ENCODE measurements at regions not wholly inside any gene's neighbourhood (a gene's known extent, or its start where the extent isn't known, plus 50 kb on each side); places are given as distances from the start of the nearest gene placed in this dataset.
"Not testable (repeated sequence)": the region's sequence is repeated elsewhere in the genome, so short reads cannot be mapped to it uniquely, and the experiment has no call there.

- H3K36me3 Mint-ChIP-seq, result no peaks in the 10 kb centered on the region
- no peak for ATAC-seq (ENCODE audit: low read depth in 2 of 2)
- DNase-seq, result no peak
- peaks cover 0 to 3% (median 0%) of the 10 kb centered on the region in 3 donors for H3K4me1 Mint-ChIP-seq
- H3K27ac Mint-ChIP-seq, result no peak overlapping the region
- H3K4me3 Mint-ChIP-seq, result no peak overlapping the region
- H3K27me3 Mint-ChIP-seq, result no peaks in the 10 kb centered on the region
- peaks cover 0 to 17% (median 4%) of the 10 kb centered on the region in 7 donors for H3K9me3 Mint-ChIP-seq
Measured at GRCh38 chrX:16067886-16068515, 55.4 kb upstream of the GRPR start.

GRCh38 chrX:16063921-16064320 is 59.4 kb upstream of the GRPR start:
- Mint-ChIP-seq H3K9me3 (peaks cover 0 to 7% (median under 1%) of the 10 kb centered on the region in 7 donors), H3K4me3 (no peak overlapping the region), H3K27ac (no peak overlapping the region), H3K4me1 (peaks cover 3 to 9% (median 5%) of the 10 kb centered on the region in 3 donors), H3K36me3 (no peaks in the 10 kb centered on the region), H3K27me3 (no peaks in the 10 kb centered on the region)
- no peak for ATAC-seq (ENCODE audit: low read depth in 2 of 2)
- no peak for DNase-seq

GRCh38 chrX:16063141-16063540 is 60.2 kb upstream of the GRPR start:
- peaks cover 0 to 12% (median 2%) of the 10 kb centered on the region in 7 donors for H3K9me3 Mint-ChIP-seq
- H3K27me3 Mint-ChIP-seq, result no peaks in the 10 kb centered on the region
- no peak overlapping the region for H3K4me3 Mint-ChIP-seq
- DNase-seq (no peak), ATAC-seq (ENCODE audit: low read depth in 2 of 2) (no peak)
- H3K4me1 Mint-ChIP-seq, result peaks cover 3 to 9% (median 5%) of the 10 kb centered on the region in 3 donors
- H3K36me3 Mint-ChIP-seq, result no peaks in the 10 kb centered on the region
- peak overlapping the region in 1 of 6 donors; percentile 29 for H3K27ac Mint-ChIP-seq

GRCh38 chrX:16061296-16061695 is 62.1 kb upstream of the GRPR start:
- no peak overlapping the region for H3K4me3 Mint-ChIP-seq
- peaks cover 0 to 9% (median 5%) of the 10 kb centered on the region in 3 donors for H3K4me1 Mint-ChIP-seq
- no peak overlapping the region for H3K27ac Mint-ChIP-seq
- H3K27me3 Mint-ChIP-seq, result no peaks in the 10 kb centered on the region
- DNase-seq, result no peak
- peaks cover 0 to 12% (median 2%) of the 10 kb centered on the region in 7 donors for H3K9me3 Mint-ChIP-seq
- no peaks in the 10 kb centered on the region for H3K36me3 Mint-ChIP-seq
- ATAC-seq (ENCODE audit: low read depth in 2 of 2), result no peak

GRCh38 chrX:16060252-16060651 is 63.1 kb upstream of the GRPR start:
- Mint-ChIP-seq H3K36me3 (no peaks in the 10 kb centered on the region), H3K4me1 (peaks cover 0 to 9% (median 5%) of the 10 kb centered on the region in 3 donors), H3K27me3 (no peaks in the 10 kb centered on the region), H3K9me3 (peaks cover 0 to 12% (median 2%) of the 10 kb centered on the region in 7 donors), H3K27ac (peak overlapping the region in 1 of 6 donors; percentile 39), H3K4me3 (no peak overlapping the region)
- no peak for ATAC-seq (ENCODE audit: low read depth in 2 of 2)
- no peak for DNase-seq

GRCh38 chrX:16049126-16049525 is 74.2 kb upstream of the GRPR start:
- not testable (repeated sequence) for DNase-seq; H3K27ac Mint-ChIP-seq; H3K4me1 Mint-ChIP-seq; H3K4me3 Mint-ChIP-seq; ATAC-seq (ENCODE audit: low read depth in 2 of 2); H3K36me3 Mint-ChIP-seq
- Mint-ChIP-seq H3K9me3 (peaks cover 2 to 17% (median 11%) of the 10 kb centered on the region in 7 donors), H3K27me3 (peaks cover 0 to 28% (median 7%) of the 10 kb centered on the region in 3 donors)

GRCh38 chrX:16042980-16043379 is 80.4 kb upstream of the GRPR start:
- no peak overlapping the region for H3K4me3 Mint-ChIP-seq
- no peak for DNase-seq
- no peaks in the 10 kb centered on the region for H3K36me3 Mint-ChIP-seq
- H3K27ac Mint-ChIP-seq, result no peak overlapping the region
- H3K4me1 Mint-ChIP-seq, result peaks cover 14 to 24% (median 19%) of the 10 kb centered on the region in 3 donors
- peaks cover 0 to 3% (median 0%) of the 10 kb centered on the region in 7 donors for H3K9me3 Mint-ChIP-seq
- peaks cover 0 to 22% (median 7%) of the 10 kb centered on the region in 3 donors for H3K27me3 Mint-ChIP-seq
- ATAC-seq (ENCODE audit: low read depth in 2 of 2), result no peak

- H3K4me3 Mint-ChIP-seq, result peak overlapping the region in 3 of 8 donors; percentile 2 to 56 (median 27)
- peaks cover 14 to 24% (median 19%) of the 10 kb centered on the region in 3 donors for H3K4me1 Mint-ChIP-seq
- peaks cover 0 to 8% (median 0%) of the 10 kb centered on the region in 3 donors for H3K27me3 Mint-ChIP-seq
- H3K9me3 Mint-ChIP-seq, result peaks cover 0 to 8% (median 4%) of the 10 kb centered on the region in 7 donors
- H3K36me3 Mint-ChIP-seq, result peaks cover 0 to 14% of the 10 kb centered on the region in 2 donors
- DNase-seq (no peak), ATAC-seq (ENCODE audit: low read depth in 2 of 2) (peak in 1 of 2 donors; percentile 61)
- H3K27ac Mint-ChIP-seq, result peak overlapping the region in 3 of 6 donors; percentile 5 to 33 (median 32)
Measured at GRCh38 chrX:16039834-16040233, 83.5 kb upstream of the GRPR start.

- Mint-ChIP-seq H3K27ac (peak overlapping the region in 3 of 6 donors; percentile 32 to 36 (median 32)), H3K4me3 (peak overlapping the region in 3 of 8 donors; percentile 8 to 56 (median 13)), H3K27me3 (peaks cover 0 to 5% (median 0%) of the 10 kb centered on the region in 3 donors), H3K9me3 (peaks cover 0 to 5% (median 4%) of the 10 kb centered on the region in 7 donors), H3K4me1 (peaks cover 14 to 24% (median 19%) of the 10 kb centered on the region in 3 donors), H3K36me3 (peaks cover 0 to 14% of the 10 kb centered on the region in 2 donors)
- no peak for ATAC-seq (ENCODE audit: low read depth in 2 of 2)
- DNase-seq, result no peak
Measured at GRCh38 chrX:16039363-16039762, 84.0 kb upstream of the GRPR start.

- H3K27me3 Mint-ChIP-seq, result peaks cover 0 to 12% (median 0%) of the 10 kb centered on the region in 3 donors
- peaks cover 0 to 7% (median 5%) of the 10 kb centered on the region in 7 donors for H3K9me3 Mint-ChIP-seq
- ATAC-seq (ENCODE audit: low read depth in 2 of 2) (no peak), DNase-seq (no peak)
- no peak overlapping the region for H3K4me3 Mint-ChIP-seq
- H3K36me3 Mint-ChIP-seq, result peaks cover 0 to 14% of the 10 kb centered on the region in 2 donors
- peak overlapping the region in 1 of 6 donors; percentile 5 for H3K27ac Mint-ChIP-seq
- H3K4me1 Mint-ChIP-seq, result peaks cover 4 to 9% (median 6%) of the 10 kb centered on the region in 3 donors
Measured at GRCh38 chrX:16033331-16033730, 90.0 kb upstream of the GRPR start.

GRCh38 chrX:16028576-16028975 is 94.8 kb upstream of the GRPR start:
- no peak for ATAC-seq (ENCODE audit: low read depth in 2 of 2)
- DNase-seq, result no peak
- H3K4me1 Mint-ChIP-seq, result peaks cover 4 to 9% (median 6%) of the 10 kb centered on the region in 3 donors
- H3K36me3 Mint-ChIP-seq, result no peaks in the 10 kb centered on the region
- H3K27ac Mint-ChIP-seq, result peak overlapping the region in 1 of 6 donors; percentile 29
- peaks cover 0 to 5% (median 0%) of the 10 kb centered on the region in 7 donors for H3K9me3 Mint-ChIP-seq
- H3K27me3 Mint-ChIP-seq, result peaks cover 0 to 8% (median 0%) of the 10 kb centered on the region in 3 donors
- no peak overlapping the region for H3K4me3 Mint-ChIP-seq

GRCh38 chrX:16023790-16024734 is 99.3 kb upstream of the GRPR start:
- H3K9me3 Mint-ChIP-seq, result peaks cover 0 to 4% (median 0%) of the 10 kb centered on the region in 7 donors
- H3K27ac Mint-ChIP-seq, result no peak overlapping the region
- DNase-seq (no peak), ATAC-seq (ENCODE audit: low read depth in 2 of 2) (no peak)
- H3K4me3 Mint-ChIP-seq, result peak overlapping the region in 1 of 8 donors; percentile 30
- H3K4me1 Mint-ChIP-seq, result peaks cover 4 to 9% (median 6%) of the 10 kb centered on the region in 3 donors
- H3K36me3 Mint-ChIP-seq, result peaks cover 0 to 4% of the 10 kb centered on the region in 2 donors
- peaks cover 0 to 11% (median 4%) of the 10 kb centered on the region in 3 donors for H3K27me3 Mint-ChIP-seq

GRCh38 chrX:16022580-16023200 is 100.7 kb upstream of the GRPR start:
- peaks cover 0 to 4% of the 10 kb centered on the region in 2 donors for H3K36me3 Mint-ChIP-seq
- H3K9me3 Mint-ChIP-seq, result peaks cover 0 to 2% (median 0%) of the 10 kb centered on the region in 7 donors
- H3K27me3 Mint-ChIP-seq, result peaks cover 0 to 11% (median 4%) of the 10 kb centered on the region in 3 donors
- DNase-seq, result no peak
- H3K27ac Mint-ChIP-seq, result no peak overlapping the region
- ATAC-seq (ENCODE audit: low read depth in 2 of 2), result no peak
- H3K4me1 Mint-ChIP-seq, result peaks cover 0 to 3% (median 0%) of the 10 kb centered on the region in 3 donors
- no peak overlapping the region for H3K4me3 Mint-ChIP-seq

Measured in naive B cell (primary cell).